GM12873 (cell line): ENCODE measurements at regions not wholly inside any gene's neighbourhood (a gene's known extent, or its start where the extent isn't known, plus 50 kb on each side); places are given as distances from the start of the nearest gene placed in this dataset.

Experiments used
- TF ChIP-seq, protein P1 (sequence below): IDR thresholded peaks from 2 replicates; pipeline ENCODE4 v1.5.1; 2012; ENCODE audit warnings: low read depth, mild to moderate bottlenecking, moderate library complexity, low read length, control low read depth; ENCODE audit not compliant: insufficient read depth; ENCODE audit errors: missing control alignments

DNA sequence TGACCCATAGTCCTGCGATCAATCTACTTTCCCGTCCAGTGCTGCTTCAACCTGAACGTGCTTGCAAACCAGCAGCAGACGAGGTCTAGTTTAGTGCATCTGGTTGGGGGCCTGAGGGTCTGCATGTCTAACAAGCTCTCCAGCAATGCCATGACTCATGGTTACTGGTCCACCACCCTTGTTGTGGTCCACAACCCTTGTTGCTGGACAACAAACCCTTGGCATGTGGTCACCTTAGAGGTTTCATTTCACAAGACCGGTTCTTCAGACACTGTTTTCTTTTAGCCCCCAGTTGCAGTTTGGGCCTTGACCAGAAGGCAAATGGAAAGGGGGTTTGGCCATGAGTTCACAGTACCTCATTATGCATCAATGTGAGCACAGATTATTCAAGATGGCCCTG lies 424.8 kb downstream of the QKI start:
- TF ChIP-seq, protein P1, sequence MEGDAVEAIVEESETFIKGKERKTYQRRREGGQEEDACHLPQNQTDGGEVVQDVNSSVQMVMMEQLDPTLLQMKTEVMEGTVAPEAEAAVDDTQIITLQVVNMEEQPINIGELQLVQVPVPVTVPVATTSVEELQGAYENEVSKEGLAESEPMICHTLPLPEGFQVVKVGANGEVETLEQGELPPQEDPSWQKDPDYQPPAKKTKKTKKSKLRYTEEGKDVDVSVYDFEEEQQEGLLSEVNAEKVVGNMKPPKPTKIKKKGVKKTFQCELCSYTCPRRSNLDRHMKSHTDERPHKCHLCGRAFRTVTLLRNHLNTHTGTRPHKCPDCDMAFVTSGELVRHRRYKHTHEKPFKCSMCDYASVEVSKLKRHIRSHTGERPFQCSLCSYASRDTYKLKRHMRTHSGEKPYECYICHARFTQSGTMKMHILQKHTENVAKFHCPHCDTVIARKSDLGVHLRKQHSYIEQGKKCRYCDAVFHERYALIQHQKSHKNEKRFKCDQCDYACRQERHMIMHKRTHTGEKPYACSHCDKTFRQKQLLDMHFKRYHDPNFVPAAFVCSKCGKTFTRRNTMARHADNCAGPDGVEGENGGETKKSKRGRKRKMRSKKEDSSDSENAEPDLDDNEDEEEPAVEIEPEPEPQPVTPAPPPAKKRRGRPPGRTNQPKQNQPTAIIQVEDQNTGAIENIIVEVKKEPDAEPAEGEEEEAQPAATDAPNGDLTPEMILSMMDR, result no peak

DNA sequence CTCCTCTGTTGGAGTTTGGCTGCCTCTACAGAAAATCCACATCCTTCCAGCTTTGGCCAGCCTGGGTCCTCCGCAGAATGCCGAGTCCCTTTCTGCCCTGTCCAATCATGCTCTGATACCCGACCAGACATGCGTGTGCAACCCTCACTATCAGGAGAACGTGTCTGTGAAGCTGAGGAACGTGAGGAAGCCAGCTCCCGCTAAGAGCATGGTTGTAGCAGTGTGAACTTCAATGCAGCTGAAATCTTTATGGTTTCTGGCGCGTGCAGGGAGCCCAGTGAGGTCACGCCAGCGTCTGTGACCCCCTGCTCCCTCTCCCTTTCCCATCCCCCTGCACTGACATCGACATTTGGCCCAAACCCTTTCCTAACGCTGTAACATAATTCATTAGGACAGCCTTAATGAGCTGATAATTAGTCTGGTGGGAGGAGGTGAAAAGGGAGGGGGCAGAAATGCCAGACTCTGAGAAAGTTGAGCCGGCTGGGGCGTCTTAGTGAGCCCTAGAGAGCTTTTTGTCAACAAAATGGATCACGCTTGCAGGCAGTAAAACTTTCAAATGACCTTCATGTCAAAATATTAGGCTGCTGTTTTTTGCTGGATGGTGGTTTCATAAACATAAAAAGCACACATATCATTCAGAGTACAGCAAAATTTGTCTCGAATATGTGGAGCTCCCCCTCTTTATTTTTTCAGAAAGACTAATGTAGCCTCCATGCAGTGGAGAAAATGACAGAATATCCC lies 423.3 kb downstream of the QKI start:
- TF ChIP-seq, protein P1, result no peak

DNA sequence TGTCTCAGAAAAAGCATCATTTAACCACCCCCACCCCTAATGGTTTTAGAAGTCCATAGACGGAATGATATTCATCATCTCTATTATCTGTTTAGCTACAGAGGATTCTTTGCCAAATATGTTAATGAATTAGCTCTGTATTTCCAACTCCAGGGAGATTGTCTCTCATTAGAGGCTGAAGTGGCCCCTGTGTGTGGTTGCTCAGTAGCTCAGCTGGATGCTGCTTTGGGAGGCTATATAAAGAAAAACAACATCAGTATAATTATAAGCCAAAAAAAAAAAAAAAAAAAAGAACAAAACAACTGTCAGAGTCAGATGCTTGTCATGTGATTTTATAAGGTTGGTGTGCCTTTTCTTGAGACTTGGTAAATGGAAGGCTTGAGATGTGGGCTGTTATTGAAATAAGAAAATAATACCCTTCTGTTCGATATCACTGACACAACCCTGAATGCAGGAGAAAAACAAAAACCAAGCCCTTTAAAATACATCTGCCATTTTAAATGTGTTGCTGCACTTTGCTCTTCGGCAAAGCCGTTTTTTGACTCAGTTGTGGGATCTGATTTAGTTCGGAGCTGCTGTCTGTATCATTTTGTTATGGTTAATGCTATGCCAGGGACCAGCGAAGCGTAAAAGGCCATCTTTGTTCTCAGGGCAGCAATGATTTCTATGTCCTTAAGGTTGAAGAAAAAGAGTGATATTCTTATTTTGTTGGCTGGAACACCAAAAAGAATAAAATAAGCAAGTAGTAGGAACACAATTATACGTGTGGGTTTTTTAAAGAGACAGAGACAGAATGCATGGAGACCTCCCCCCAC lies 422.6 kb downstream of the QKI start:
- TF ChIP-seq, protein P1, result no peak

DNA sequence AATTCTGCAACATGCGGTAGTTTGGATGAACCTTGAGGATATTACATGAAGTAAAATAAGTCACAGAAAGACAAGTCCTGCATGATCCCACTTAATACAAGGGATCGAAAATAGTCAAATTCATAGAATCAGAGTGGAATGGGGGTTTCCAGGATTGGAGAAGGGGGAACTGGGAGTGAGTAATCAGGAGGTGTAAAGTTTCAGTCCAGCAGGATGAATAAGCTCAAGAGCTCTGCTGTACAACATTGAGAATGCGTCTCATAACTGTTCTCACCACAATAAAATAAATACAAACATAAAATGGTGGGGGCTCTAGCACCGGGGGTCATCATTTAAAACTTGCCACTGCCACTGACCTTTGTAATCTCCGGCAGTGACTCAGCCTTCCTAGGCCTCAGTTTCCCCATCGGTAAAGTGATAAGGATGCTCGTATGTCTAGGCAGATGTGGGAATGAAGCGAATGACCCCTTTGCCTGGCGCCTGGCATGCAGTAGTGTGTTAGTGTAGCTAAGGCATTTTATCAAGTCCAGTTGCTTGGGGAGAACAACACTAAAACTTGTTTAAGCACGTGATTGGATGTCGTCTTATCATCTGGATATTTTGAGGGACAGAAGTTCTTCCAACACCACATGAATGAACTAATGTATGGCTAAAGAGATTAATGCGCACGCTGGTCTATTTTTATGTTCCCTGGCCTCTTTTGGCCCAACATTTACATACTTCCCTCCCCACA lies 421.1 kb downstream of the QKI start:
- TF ChIP-seq, protein P1, result no peak

DNA sequence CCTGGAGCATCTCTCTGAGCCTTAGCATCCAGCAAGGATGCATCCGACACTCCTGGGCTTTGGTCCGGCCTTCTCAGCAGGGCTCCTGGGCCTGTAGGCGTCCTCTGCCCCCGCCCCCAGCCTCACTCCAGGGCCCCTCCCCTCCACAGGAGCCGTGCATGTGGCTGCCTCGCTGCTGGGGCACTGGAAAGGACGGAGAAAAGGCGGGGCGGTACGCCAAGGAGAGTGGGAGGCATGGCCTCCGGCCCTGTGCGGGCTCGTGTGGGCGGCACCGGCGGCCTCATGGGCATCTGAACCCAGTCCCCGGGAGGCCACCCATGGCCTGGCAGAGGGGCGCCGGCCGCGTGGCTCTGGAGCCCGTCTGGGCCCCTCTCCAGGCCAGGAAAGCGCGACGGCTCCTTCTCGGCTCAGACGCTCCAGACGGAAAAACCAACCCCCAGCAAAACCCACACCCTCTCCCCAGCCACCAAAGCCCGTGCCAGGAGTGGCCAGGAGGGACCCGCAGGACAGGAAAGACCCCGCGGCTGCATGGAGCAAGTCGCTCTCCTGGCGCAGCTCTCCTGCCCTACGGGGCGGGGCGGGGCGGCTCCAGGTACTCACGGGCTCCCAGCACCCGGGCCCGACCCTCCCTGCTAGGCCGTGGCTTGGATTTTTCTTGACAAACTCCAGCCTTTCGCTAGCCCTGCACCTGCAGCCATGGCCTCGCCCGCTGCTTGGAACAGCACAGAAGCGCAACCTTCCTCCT lies 419.9 kb downstream of the QKI start:
- TF ChIP-seq, protein P1, result no peak

DNA sequence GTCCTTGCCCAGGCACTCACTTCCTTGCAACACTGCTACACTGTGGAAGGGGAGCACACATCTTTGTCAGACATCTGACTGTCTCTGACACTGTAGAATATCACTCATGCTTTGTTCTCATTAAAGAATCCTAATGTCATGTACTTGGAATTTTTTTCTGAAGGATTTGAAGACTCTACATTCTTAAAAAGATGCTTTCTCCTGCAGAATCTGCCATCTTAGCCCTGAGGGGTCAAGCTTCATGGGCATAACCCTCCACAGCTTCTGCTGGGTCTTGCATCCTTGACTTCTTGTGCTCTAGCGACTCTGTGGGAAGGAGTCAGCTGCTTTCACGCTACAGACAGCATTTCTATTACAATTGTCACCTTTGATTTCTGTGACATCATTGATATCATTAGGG lies 417.2 kb downstream of the QKI start:
- TF ChIP-seq, protein P1, result no peak
